ENCODE measurements at regions not wholly inside any gene's neighbourhood (a gene's known extent, or its start where the extent isn't known, plus 50 kb on each side); places are given as distances from the start of the nearest gene placed in this dataset.
A peak's percentile ranks its signal among the peaks of the same experiment; 100 is the strongest.
"Not testable (repeated sequence)": the region's sequence is repeated elsewhere in the genome, so short reads cannot be mapped to it uniquely, and the experiment has no call there.

GRCh38 chr9:761793-762560, 79.5 kb upstream of the DMRT1 start:
- Mint-ChIP-seq H3K9me3 (no peaks in the 10 kb centered on the region), H3K4me1 (peaks cover 24% of the 10 kb centered on the region), H3K4me3 (no peak overlapping the region), H3K27me3 (peaks cover 17% of the 10 kb centered on the region), H3K36me3 (ENCODE audit: low read depth) (no peaks in the 10 kb centered on the region), H3K27ac (no peak overlapping the region)
- no peak for DNase-seq
- ChIA-PET POLR2A (no interaction called here), CTCF (interaction anchor here (1.2 to 1.6 kb wide), 2 partner anchors 11 to 14 kb away, joined by 5 read pairs; no protein-coding TSS in a partner anchor)

DNA sequence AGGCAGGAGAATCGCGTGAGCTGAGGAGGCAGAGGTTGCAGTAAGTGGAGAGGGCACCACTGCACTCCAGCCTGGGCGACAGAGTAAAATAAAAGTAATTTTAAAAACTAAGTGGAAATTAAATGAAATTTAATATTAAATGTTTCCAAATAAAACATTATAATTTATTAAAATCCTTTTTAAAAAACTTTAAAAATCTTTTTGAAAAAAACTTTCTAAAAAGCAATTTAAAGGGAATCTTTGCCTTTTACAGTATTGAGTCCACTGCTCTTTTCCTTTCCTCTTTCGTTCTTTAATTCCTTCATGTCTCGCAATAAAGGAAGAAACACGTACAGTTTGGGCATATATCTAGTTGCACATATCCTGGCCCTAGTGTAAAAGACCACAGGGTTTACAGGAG, 77.8 kb upstream of the DMRT1 start:
- Mint-ChIP-seq H3K4me3 (no peak overlapping the region), H3K27me3 (peaks cover 25% of the 10 kb centered on the region), H3K36me3 (ENCODE audit: low read depth) (no peaks in the 10 kb centered on the region), H3K4me1 (peaks cover 17% of the 10 kb centered on the region), H3K27ac (no peak overlapping the region), H3K9me3 (no peaks in the 10 kb centered on the region)
- no peak for DNase-seq
- CTCF ChIA-PET: interaction anchor here (1.3 to 1.4 kb wide), 2 partner anchors 8 to 155 kb away, joined by 3 to 4 read pairs; no protein-coding TSS in a partner anchor
- POLR2A ChIA-PET: no interaction called here

GRCh38 chr9:764105-764524, 77.4 kb upstream of the DMRT1 start:
- no peak overlapping the region for H3K4me3 Mint-ChIP-seq
- no peaks in the 10 kb centered on the region for H3K36me3 Mint-ChIP-seq (ENCODE audit: low read depth)
- POLR2A ChIA-PET: no interaction called here
- H3K27me3 Mint-ChIP-seq: peaks cover 29% of the 10 kb centered on the region
- peak; percentile 62 for DNase-seq
- CTCF ChIA-PET: interaction anchor here (1.2 to 1.5 kb wide), 4 partner anchors 8 to 190 kb away, joined by 3 to 4 read pairs (median 3); no protein-coding TSS in a partner anchor
- H3K4me1 Mint-ChIP-seq: peaks cover 16% of the 10 kb centered on the region
- H3K27ac Mint-ChIP-seq: no peak overlapping the region
- no peaks in the 10 kb centered on the region for H3K9me3 Mint-ChIP-seq

GRCh38 chr9:764986-765385, 76.5 kb upstream of the DMRT1 start:
- peaks cover 2% of the 10 kb centered on the region for H3K9me3 Mint-ChIP-seq
- H3K27me3 Mint-ChIP-seq: peaks cover 35% of the 10 kb centered on the region
- no peak overlapping the region for H3K4me3 Mint-ChIP-seq
- peaks cover 16% of the 10 kb centered on the region for H3K4me1 Mint-ChIP-seq
- POLR2A ChIA-PET: no interaction called here
- no peaks in the 10 kb centered on the region for H3K36me3 Mint-ChIP-seq (ENCODE audit: low read depth)
- no peak for DNase-seq
- CTCF ChIA-PET: interaction anchor here (1.1 to 1.5 kb wide), 4 partner anchors 8 to 191 kb away, joined by 3 to 4 read pairs (median 3); no protein-coding TSS in a partner anchor
- no peak overlapping the region for H3K27ac Mint-ChIP-seq

DNA sequence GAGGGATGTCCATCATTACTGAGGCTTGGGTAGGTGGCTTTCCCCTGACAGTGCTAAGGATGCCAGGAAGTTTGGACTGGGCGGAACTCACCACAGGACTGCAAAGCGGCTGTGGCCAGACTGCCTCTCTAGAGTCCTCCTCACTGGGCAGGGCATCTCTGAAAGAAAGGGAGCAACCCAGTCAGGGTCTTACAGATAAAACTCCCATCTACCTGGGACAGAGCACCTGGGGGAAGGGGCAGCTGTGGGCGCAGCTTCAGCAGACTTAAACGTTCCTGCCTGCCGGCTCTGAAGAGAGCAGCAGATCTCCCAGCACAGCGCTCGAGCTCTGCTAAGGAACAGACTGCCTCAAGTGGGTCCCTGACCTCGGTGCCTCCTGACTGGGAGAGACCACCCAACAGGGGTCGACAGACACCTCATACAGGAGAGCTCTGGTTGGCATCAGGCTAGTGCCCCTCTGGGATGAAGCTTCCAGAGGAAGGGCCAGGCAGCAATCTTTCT, 74.4 kb upstream of the DMRT1 start:
- H3K27ac Mint-ChIP-seq; H3K4me1 Mint-ChIP-seq; H3K9me3 Mint-ChIP-seq; DNase-seq; POLR2A ChIA-PET; CTCF ChIA-PET; H3K4me3 Mint-ChIP-seq; H3K36me3 Mint-ChIP-seq (ENCODE audit: low read depth): not testable (repeated sequence)
- peaks cover 54% of the 10 kb centered on the region for H3K27me3 Mint-ChIP-seq

GRCh38 chr9:776086-776485, 65.4 kb upstream of the DMRT1 start:
- Mint-ChIP-seq H3K9me3 (peaks cover 2% of the 10 kb centered on the region), H3K27ac (no peak overlapping the region), H3K27me3 (peaks cover 34% of the 10 kb centered on the region), H3K36me3 (ENCODE audit: low read depth) (no peaks in the 10 kb centered on the region), H3K4me1 (no peaks in the 10 kb centered on the region), H3K4me3 (no peak overlapping the region)
- no peak for DNase-seq
- ChIA-PET CTCF (interaction anchor here (1.2 kb wide), 1 partner anchor 17 kb away, joined by 3 read pairs; no protein-coding TSS in a partner anchor), POLR2A (no interaction called here)

DNA sequence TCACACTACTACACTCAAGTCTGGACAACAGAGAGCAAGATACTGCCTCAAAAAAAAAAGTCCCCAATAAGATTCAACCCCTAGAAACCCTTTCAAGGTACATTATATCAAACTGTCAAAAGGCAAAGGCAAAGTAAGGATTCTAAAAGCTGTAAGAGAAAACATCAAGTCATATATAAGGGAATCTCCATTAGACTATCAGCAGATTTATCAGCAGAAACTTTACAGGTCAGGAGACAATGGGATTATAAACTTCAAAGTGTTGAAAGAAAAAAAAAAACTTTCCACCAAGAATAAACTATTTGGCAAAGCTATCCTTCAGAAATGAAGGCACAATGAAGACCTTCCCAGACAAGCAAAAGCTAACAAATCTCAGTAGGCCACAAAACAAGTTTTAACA, 63.5 kb upstream of the DMRT1 start:
- no peaks in the 10 kb centered on the region for H3K36me3 Mint-ChIP-seq (ENCODE audit: low read depth)
- peaks cover 2% of the 10 kb centered on the region for H3K9me3 Mint-ChIP-seq
- ChIA-PET CTCF (interaction anchor here (0.6 to 1.7 kb wide), 3 partner anchors 33 to 152 kb away, joined by 3 to 4 read pairs (median 3); no protein-coding TSS in a partner anchor), POLR2A (no interaction called here)
- no peak for DNase-seq
- H3K27me3 Mint-ChIP-seq: peaks cover 25% of the 10 kb centered on the region
- H3K4me3 Mint-ChIP-seq: no peak overlapping the region
- H3K27ac Mint-ChIP-seq: no peak overlapping the region
- no peaks in the 10 kb centered on the region for H3K4me1 Mint-ChIP-seq

DNA sequence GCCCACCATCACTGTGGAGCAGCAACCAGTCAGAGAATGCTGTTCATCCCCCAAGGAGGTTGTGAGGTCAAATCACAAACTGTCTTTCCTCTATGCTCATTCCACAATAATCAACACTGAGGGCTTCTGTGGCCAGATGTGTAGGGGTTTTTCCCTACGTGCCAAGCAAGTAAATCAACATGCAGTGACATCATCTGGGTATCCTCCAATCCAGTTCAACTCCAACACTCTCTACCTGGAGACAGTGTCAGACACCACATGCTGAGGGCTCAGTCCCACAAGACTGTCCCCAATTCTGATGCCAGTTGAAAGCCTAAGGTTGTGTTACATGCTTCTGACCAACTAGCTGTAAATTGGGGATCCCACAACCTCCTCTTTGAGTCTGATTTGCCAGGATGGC, 57.3 kb upstream of the DMRT1 start:
- CTCF ChIA-PET: interaction anchor here (0.7 kb wide), 1 partner anchor 1179 kb away, joined by 5 read pairs; no protein-coding TSS in a partner anchor
- Mint-ChIP-seq H3K4me1 (no peaks in the 10 kb centered on the region), H3K9me3 (no peaks in the 10 kb centered on the region), H3K4me3 (no peak overlapping the region), H3K27me3 (peaks cover 11% of the 10 kb centered on the region), H3K27ac (no peak overlapping the region), H3K36me3 (ENCODE audit: low read depth) (no peaks in the 10 kb centered on the region)
- POLR2A ChIA-PET: no interaction called here
- no peak for DNase-seq

GRCh38 chr9:784916-785315, 56.6 kb upstream of the DMRT1 start:
- Mint-ChIP-seq H3K4me1 (no peaks in the 10 kb centered on the region), H3K27me3 (peaks cover 9% of the 10 kb centered on the region), H3K27ac (no peak overlapping the region), H3K36me3 (ENCODE audit: low read depth) (no peaks in the 10 kb centered on the region), H3K9me3 (no peaks in the 10 kb centered on the region), H3K4me3 (no peak overlapping the region)
- ChIA-PET CTCF (interaction anchor here (0.7 kb wide), 1 partner anchor 1178 kb away, joined by 5 read pairs; no protein-coding TSS in a partner anchor), POLR2A (no interaction called here)
- DNase-seq: no peak

DNA sequence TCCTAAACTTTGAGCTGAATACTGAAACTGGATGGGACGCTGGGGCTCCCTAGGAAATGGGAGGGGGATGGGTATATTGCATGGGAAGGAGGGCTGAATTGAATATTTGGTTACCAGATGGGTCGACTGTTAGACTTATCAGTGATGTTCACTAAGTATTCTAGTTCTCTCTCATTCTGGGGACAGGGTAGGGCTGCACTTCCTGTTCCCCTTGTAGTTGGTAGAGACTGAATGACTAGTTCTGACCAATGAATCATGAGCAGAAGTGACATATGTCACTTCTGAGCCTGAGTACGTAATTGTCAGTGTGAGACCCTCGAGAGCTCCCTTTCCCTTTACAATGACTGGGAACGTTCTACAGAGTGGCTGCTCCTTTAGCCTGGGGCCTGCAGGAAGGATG, 55.5 kb upstream of the DMRT1 start:
- Mint-ChIP-seq H3K27ac (no peak overlapping the region), H3K4me1 (no peaks in the 10 kb centered on the region), H3K36me3 (ENCODE audit: low read depth) (no peaks in the 10 kb centered on the region), H3K4me3 (no peak overlapping the region), H3K27me3 (peaks cover 5% of the 10 kb centered on the region), H3K9me3 (no peaks in the 10 kb centered on the region)
- DNase-seq: no peak
- ChIA-PET POLR2A (no interaction called here), CTCF (interaction anchor here (0.5 to 1.4 kb wide), 2 partner anchors 12 to 154 kb away, joined by 3 read pairs; no protein-coding TSS in a partner anchor)

DNA sequence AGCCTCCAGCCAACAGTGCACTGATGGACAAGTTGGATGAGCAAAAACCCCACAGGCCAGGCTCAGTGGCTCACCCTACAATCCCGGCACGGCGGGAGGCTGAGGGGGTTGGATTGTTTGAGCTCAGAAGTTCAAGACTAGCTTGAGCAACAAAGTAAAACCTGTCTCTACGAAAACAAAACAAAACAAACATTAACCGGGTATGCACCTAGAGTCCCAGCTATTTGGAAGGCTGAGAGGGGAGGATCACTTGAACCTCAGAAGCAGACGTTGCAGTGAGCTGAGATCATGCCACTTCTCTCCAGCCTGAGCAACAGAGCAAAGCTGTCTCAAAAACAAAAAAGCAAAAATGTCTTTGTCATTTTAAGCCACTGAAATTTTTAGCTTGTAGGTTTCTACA, 55.1 kb upstream of the DMRT1 start:
- H3K27me3 Mint-ChIP-seq: peaks cover 3% of the 10 kb centered on the region
- CTCF ChIA-PET: interaction anchor here (0.5 to 1.4 kb wide), 3 partner anchors 12 to 154 kb away, joined by 3 read pairs; no protein-coding TSS in a partner anchor
- no peaks in the 10 kb centered on the region for H3K9me3 Mint-ChIP-seq
- H3K4me3 Mint-ChIP-seq: no peak overlapping the region
- POLR2A ChIA-PET: no interaction called here
- H3K27ac Mint-ChIP-seq: no peak overlapping the region
- no peak for DNase-seq
- H3K4me1 Mint-ChIP-seq: no peaks in the 10 kb centered on the region
- no peaks in the 10 kb centered on the region for H3K36me3 Mint-ChIP-seq (ENCODE audit: low read depth)

DNA sequence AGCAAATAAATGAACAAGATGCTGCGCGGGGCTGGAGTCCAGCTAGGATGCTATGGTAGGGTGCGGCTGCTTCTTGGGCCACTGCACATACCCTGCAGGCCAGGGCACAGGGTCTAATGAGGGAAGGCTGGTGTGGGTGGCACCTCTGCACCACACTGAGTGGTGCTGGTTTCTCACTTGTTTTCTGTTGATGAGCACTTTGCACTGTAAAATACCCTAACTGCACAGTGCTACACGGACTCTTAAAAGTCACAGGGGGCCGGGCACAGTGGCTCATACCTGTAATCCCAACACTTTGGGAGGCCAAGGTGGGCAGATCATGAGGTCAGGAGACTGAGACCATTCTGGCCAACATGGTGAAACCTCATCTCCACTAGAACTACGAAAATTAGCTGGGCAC, 52.7 kb upstream of the DMRT1 start:
- no peak for DNase-seq
- no peaks in the 10 kb centered on the region for H3K36me3 Mint-ChIP-seq (ENCODE audit: low read depth)
- POLR2A ChIA-PET: no interaction called here
- no peaks in the 10 kb centered on the region for H3K4me1 Mint-ChIP-seq
- CTCF ChIA-PET: interaction anchor here (1.2 kb wide), 1 partner anchor 14 kb away, joined by 3 read pairs; no protein-coding TSS in a partner anchor
- H3K27ac Mint-ChIP-seq: no peak overlapping the region
- H3K4me3 Mint-ChIP-seq: no peak overlapping the region
- peaks cover 1% of the 10 kb centered on the region for H3K27me3 Mint-ChIP-seq
- H3K9me3 Mint-ChIP-seq: no peaks in the 10 kb centered on the region

All from activated CD4-positive, alpha-beta T cell treated with anti-CD3 and anti-CD28 coated beads, Interleukin-2, amount 10 ng/mL, durations not matched to agents 7 days and 5 days (primary cell).